Neural cell (in vitro differentiated cells): ENCODE measurements at regions not wholly inside any gene's neighbourhood (a gene's known extent, or its start where the extent isn't known, plus 50 kb on each side); places are given as distances from the start of the nearest gene placed in this dataset.

Experiments
- EP300 ChIP-seq: fragments of 450-650 bp; conservative IDR thresholded peaks from 2 replicates; pipeline ENCODE4 v1.6.1; 2014; ENCODE audit warnings: antibody characterized with exemption, mild to moderate bottlenecking, moderate library complexity; ENCODE audit not compliant: poor library complexity, severe bottlenecking
- EZH2 ChIP-seq: fragments of 200-600, 300-800 bp; shearing (Covaris generic), sonication (generic); IDR thresholded peaks from 2 replicates; pipeline ENCODE4 v1.6.1; 2014; ENCODE audit warnings: antibody characterized with exemption, low read length, borderline replicate concordance, mild to moderate bottlenecking; ENCODE audit not compliant: insufficient read depth, poor library complexity, severe bottlenecking
- MXI1 ChIP-seq: fragments of 450-650 bp; conservative IDR thresholded peaks from 2 replicates; pipeline ENCODE4 v1.6.1; 2014; ENCODE audit warnings: antibody characterized with exemption, mild to moderate bottlenecking; ENCODE audit not compliant: poor library complexity, severe bottlenecking
- POLR2AphosphoS5 ChIP-seq: IDR thresholded peaks from 2 replicates; pipeline ENCODE4 v1.6.1; 2012
- RAD21 ChIP-seq: fragments of 450-650 bp; conservative IDR thresholded peaks from 2 replicates; pipeline ENCODE4 v1.6.1; 2014; ENCODE audit warnings: antibody characterized with exemption, mild to moderate bottlenecking, moderate library complexity
- SMC3 ChIP-seq: fragments of 450-650 bp; conservative IDR thresholded peaks from 2 replicates; pipeline ENCODE4 v1.6.1; 2014; ENCODE audit warnings: antibody characterized with exemption, mild to moderate bottlenecking, moderate library complexity; ENCODE audit not compliant: poor library complexity
- TAF1 ChIP-seq: IDR thresholded peaks from 2 replicates; pipeline ENCODE4 v1.6.1; 2012; ENCODE audit warnings: low read depth
- TF ChIP-seq, protein P1 (sequence below): fragments of 450-650 bp; IDR thresholded peaks from 2 replicates; pipeline ENCODE4 v1.5.1; 2014; ENCODE audit warnings: antibody characterized with exemption, mild to moderate bottlenecking, moderate library complexity; ENCODE audit not compliant: poor library complexity, severe bottlenecking
- TF ChIP-seq, protein P2 (sequence below): IDR thresholded peaks from 2 replicates; pipeline ENCODE4 v1.6.1; 2012; ENCODE audit warnings: borderline replicate concordance

DNA sequence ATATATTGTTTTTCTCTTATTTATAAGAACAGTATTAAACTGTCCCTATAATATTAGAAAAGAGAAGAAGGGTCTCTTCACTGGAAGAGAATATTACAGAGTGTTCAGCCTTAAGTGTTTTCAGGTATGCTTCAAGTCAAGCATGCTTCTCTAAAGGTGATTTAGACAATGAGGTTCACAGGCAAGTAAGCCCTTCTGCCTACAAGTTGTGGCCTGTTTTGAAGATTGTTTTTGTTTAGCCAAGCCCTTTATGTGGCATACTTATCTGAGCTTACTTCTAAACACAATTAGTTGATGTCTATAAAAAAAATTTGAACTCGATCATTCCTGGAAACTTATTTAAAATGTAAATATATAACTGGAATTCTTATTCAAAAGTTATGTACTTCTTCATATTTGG is 343.8 kb upstream of the CDH18 start:
- TF ChIP-seq, protein P1, sequence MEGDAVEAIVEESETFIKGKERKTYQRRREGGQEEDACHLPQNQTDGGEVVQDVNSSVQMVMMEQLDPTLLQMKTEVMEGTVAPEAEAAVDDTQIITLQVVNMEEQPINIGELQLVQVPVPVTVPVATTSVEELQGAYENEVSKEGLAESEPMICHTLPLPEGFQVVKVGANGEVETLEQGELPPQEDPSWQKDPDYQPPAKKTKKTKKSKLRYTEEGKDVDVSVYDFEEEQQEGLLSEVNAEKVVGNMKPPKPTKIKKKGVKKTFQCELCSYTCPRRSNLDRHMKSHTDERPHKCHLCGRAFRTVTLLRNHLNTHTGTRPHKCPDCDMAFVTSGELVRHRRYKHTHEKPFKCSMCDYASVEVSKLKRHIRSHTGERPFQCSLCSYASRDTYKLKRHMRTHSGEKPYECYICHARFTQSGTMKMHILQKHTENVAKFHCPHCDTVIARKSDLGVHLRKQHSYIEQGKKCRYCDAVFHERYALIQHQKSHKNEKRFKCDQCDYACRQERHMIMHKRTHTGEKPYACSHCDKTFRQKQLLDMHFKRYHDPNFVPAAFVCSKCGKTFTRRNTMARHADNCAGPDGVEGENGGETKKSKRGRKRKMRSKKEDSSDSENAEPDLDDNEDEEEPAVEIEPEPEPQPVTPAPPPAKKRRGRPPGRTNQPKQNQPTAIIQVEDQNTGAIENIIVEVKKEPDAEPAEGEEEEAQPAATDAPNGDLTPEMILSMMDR = no peak
- TF ChIP-seq, protein P2, sequence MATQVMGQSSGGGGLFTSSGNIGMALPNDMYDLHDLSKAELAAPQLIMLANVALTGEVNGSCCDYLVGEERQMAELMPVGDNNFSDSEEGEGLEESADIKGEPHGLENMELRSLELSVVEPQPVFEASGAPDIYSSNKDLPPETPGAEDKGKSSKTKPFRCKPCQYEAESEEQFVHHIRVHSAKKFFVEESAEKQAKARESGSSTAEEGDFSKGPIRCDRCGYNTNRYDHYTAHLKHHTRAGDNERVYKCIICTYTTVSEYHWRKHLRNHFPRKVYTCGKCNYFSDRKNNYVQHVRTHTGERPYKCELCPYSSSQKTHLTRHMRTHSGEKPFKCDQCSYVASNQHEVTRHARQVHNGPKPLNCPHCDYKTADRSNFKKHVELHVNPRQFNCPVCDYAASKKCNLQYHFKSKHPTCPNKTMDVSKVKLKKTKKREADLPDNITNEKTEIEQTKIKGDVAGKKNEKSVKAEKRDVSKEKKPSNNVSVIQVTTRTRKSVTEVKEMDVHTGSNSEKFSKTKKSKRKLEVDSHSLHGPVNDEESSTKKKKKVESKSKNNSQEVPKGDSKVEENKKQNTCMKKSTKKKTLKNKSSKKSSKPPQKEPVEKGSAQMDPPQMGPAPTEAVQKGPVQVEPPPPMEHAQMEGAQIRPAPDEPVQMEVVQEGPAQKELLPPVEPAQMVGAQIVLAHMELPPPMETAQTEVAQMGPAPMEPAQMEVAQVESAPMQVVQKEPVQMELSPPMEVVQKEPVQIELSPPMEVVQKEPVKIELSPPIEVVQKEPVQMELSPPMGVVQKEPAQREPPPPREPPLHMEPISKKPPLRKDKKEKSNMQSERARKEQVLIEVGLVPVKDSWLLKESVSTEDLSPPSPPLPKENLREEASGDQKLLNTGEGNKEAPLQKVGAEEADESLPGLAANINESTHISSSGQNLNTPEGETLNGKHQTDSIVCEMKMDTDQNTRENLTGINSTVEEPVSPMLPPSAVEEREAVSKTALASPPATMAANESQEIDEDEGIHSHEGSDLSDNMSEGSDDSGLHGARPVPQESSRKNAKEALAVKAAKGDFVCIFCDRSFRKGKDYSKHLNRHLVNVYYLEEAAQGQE = no peak
- TF ChIP-seq RAD21 (no peak), EZH2 (no peak), POLR2AphosphoS5 (no peak), SMC3 (no peak), TAF1 (no peak), MXI1 (no peak), EP300 (no peak)
